MM.1S (cell line): ENCODE measurements at regions not wholly inside any gene's neighbourhood (a gene's known extent, or its start where the extent isn't known, plus 50 kb on each side); places are given as distances from the start of the nearest gene placed in this dataset.
"Not testable (repeated sequence)": the region's sequence is repeated elsewhere in the genome, so short reads cannot be mapped to it uniquely, and the experiment has no call there.

Source experiments
- DNase-seq: peaks from one replicate; pipeline ENCODE4 v3.0.0-alpha.2; 2015
- H2AFZ ChIP-seq: fragments of 300-600 bp; sonication (generic); 2 replicates; pipeline ENCODE4 v1.6.0; 2016; ENCODE audit warnings: antibody characterized with exemption, low read length
- H3F3A ChIP-seq: fragments of 300-600 bp; sonication (generic); 2 replicates; pipeline ENCODE4 v1.6.1; 2016; ENCODE audit warnings: mild to moderate bottlenecking, antibody characterized with exemption, low read length, moderate library complexity, mixed read lengths; ENCODE audit not compliant: insufficient read depth
- H3K27ac ChIP-seq: fragments of 300-600 bp; sonication (generic); 2 replicates; pipeline ENCODE4 v1.5.1; 2016; ENCODE audit warnings: mild to moderate bottlenecking, low read length
- H3K27me3 ChIP-seq: fragments of 300-600 bp; sonication (generic); replicated peaks from 2 replicates; pipeline ENCODE4 v1.6.0; 2016; ENCODE audit warnings: low read length; ENCODE audit not compliant: insufficient read depth
- H3K36me3 ChIP-seq: fragments of 300-600 bp; sonication (generic); replicated peaks from 2 replicates; pipeline ENCODE4 v1.6.1; 2016; ENCODE audit warnings: mild to moderate bottlenecking, low read length, mixed read lengths; ENCODE audit not compliant: insufficient read depth
- H3K4me1 ChIP-seq: fragments of 300-600 bp; sonication (generic); 2 replicates; pipeline ENCODE4 v1.6.1; 2016; ENCODE audit warnings: low read length, mixed read lengths
- H3K4me2 ChIP-seq: fragments of 300-600 bp; sonication (generic); 2 replicates; pipeline ENCODE4 v1.6.0; 2016; ENCODE audit warnings: low read depth, low read length
- H3K4me3 ChIP-seq: fragments of 300-600 bp; sonication (generic); 2 replicates; pipeline ENCODE4 v1.5.1; 2016; ENCODE audit warnings: low read length, mixed read lengths
- H3K79me2 ChIP-seq: fragments of 300-600 bp; sonication (generic); 2 replicates; pipeline ENCODE4 v1.6.1; 2016; ENCODE audit warnings: mixed run types, low read length, mixed read lengths
- H3K9ac ChIP-seq: fragments of 300-600 bp; sonication (generic); 2 replicates; pipeline ENCODE4 v1.6.1; 2016; ENCODE audit warnings: low read length, mixed read lengths
- H3K9me2 ChIP-seq: fragments of 300-600 bp; sonication (generic); replicated peaks from 2 replicates; pipeline ENCODE4 v1.6.1; 2016; ENCODE audit warnings: mild to moderate bottlenecking, low read length, mixed read lengths; ENCODE audit not compliant: insufficient read depth
- H3K9me3 ChIP-seq: fragments of 300-600 bp; sonication (generic); replicated peaks from 2 replicates; pipeline ENCODE4 v1.6.1; 2016; ENCODE audit warnings: mild to moderate bottlenecking, low read length, mixed read lengths; ENCODE audit not compliant: insufficient read depth
- H4K20me1 ChIP-seq: fragments of 300-600 bp; sonication (generic); 2 replicates; pipeline ENCODE4 v1.6.1; 2016; ENCODE audit warnings: mild to moderate bottlenecking, low read length, moderate library complexity, mixed read lengths; ENCODE audit not compliant: insufficient read depth
- EZH2 ChIP-seq: fragments of 300-600 bp; sonication (generic); optimal IDR thresholded peaks from 2 replicates; pipeline ENCODE3; 2017; ENCODE audit warnings: low read depth, mild to moderate bottlenecking, antibody characterized with exemption, low read length, mixed read lengths
- EZH2phosphoT487 ChIP-seq: fragments of 300-600 bp; sonication (generic); IDR thresholded peaks from 2 replicates; pipeline ENCODE4 v1.6.1; 2018; ENCODE audit warnings: antibody characterized with exemption, low read length
- TF ChIP-seq, protein P1 (sequence below): fragments of 300-600 bp; sonication (generic); IDR thresholded peaks from 2 replicates; pipeline ENCODE4 v1.5.1; 2016; ENCODE audit warnings: antibody characterized with exemption, low read length, mixed read lengths

GRCh38 chr14:21768116-21768874 is 94.7 kb upstream of the OR4E1 start:
- peak overlapping the region; percentile 50 for H3K4me2 ChIP-seq
- TF ChIP-seq EZH2: no peak
- TF ChIP-seq, protein P1, sequence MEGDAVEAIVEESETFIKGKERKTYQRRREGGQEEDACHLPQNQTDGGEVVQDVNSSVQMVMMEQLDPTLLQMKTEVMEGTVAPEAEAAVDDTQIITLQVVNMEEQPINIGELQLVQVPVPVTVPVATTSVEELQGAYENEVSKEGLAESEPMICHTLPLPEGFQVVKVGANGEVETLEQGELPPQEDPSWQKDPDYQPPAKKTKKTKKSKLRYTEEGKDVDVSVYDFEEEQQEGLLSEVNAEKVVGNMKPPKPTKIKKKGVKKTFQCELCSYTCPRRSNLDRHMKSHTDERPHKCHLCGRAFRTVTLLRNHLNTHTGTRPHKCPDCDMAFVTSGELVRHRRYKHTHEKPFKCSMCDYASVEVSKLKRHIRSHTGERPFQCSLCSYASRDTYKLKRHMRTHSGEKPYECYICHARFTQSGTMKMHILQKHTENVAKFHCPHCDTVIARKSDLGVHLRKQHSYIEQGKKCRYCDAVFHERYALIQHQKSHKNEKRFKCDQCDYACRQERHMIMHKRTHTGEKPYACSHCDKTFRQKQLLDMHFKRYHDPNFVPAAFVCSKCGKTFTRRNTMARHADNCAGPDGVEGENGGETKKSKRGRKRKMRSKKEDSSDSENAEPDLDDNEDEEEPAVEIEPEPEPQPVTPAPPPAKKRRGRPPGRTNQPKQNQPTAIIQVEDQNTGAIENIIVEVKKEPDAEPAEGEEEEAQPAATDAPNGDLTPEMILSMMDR: peak; percentile 53
- no peaks in the 10 kb centered on the region for H3K79me2 ChIP-seq
- no peaks in the 10 kb centered on the region for H4K20me1 ChIP-seq
- peaks cover 12% of the 10 kb centered on the region for H3K4me1 ChIP-seq
- no peak overlapping the region for H3K4me3 ChIP-seq
- no peaks in the 10 kb centered on the region for H3K9me2 ChIP-seq
- H3K9ac ChIP-seq: peak overlapping the region; percentile 31; the same call in 1 of the 2 replicates
- H3K36me3 ChIP-seq: no peaks in the 10 kb centered on the region
- H3K27me3 ChIP-seq: no peaks in the 10 kb centered on the region
- DNase-seq: peak; percentile 79
- H3K27ac ChIP-seq: peak overlapping the region; percentile 76
- no peaks in the 10 kb centered on the region for H3K9me3 ChIP-seq
- H3F3A ChIP-seq: peaks cover 9% of the 10 kb centered on the region; the same call in 1 of the 2 replicates
- peak overlapping the region; percentile 76 for H2AFZ ChIP-seq

- H3K9ac ChIP-seq, H3K36me3 ChIP-seq, H3K27ac ChIP-seq, H3K9me2 ChIP-seq, H2AFZ ChIP-seq, DNase-seq, H3K4me2 ChIP-seq, H3K9me3 ChIP-seq, H3K27me3 ChIP-seq, H4K20me1 ChIP-seq, H3K79me2 ChIP-seq, H3F3A ChIP-seq, H3K4me1 ChIP-seq, H3K4me3 ChIP-seq: not testable (repeated sequence)
Measured at GRCh38 chr14:21760360-21760759, 86.7 kb upstream of the OR4E1 start.

- Histone ChIP-seq H3K27me3 (no peaks in the 10 kb centered on the region), H2AFZ (peak overlapping the region; percentile 61), H3K9me2 (no peaks in the 10 kb centered on the region), H3K4me2 (peak overlapping the region; percentile 66), H3K27ac (peak overlapping the region; percentile 35; the same call in 1 of the 2 replicates), H3K79me2 (no peaks in the 10 kb centered on the region), H4K20me1 (no peaks in the 10 kb centered on the region), H3K9me3 (no peaks in the 10 kb centered on the region), H3K36me3 (no peaks in the 10 kb centered on the region), H3F3A (peaks cover 5% of the 10 kb centered on the region; the same call in 1 of the 2 replicates), H3K4me3 (peak overlapping the region; percentile 49), H3K4me1 (no peaks in the 10 kb centered on the region), H3K9ac (peak overlapping the region; percentile 28; the same call in 1 of the 2 replicates)
- TF ChIP-seq, protein P1: no peak
- TF ChIP-seq EZH2phosphoT487: no peak
- TF ChIP-seq EZH2: no peak
- peak; percentile 55 for DNase-seq
Measured at GRCh38 chr14:21749306-21749868, 75.8 kb upstream of the OR4E1 start.

DNA sequence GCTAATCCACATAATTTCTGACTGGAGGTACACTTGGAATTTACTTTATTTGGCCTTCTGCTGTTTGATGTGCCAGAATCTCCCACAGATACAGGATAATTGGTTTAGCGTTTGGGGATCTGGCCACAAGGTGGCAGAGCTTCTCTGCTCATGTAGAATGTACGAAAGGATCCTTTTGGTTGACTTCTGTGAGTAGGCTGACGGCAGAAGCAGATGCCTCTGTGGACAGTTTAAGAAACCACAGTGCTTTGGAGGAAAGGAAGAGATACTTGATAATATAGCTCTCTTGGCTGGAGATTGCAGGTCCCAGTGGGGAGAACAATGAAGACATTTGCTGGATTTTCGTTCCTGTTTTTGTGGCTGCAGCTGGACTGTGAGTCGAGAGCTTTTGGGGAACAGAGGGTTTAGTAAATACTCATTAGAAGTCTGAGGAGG is 75.3 kb upstream of the OR4E1 start:
- Histone ChIP-seq H3K79me2 (no peaks in the 10 kb centered on the region), H3K9me2 (no peaks in the 10 kb centered on the region), H2AFZ (peak overlapping the region; percentile 61), H3K36me3 (no peaks in the 10 kb centered on the region), H3K27me3 (no peaks in the 10 kb centered on the region), H3K4me1 (no peaks in the 10 kb centered on the region), H3K9me3 (no peaks in the 10 kb centered on the region), H3K9ac (peak overlapping the region; percentile 28; the same call in 1 of the 2 replicates), H3K4me2 (peak overlapping the region; percentile 66), H3K4me3 (peak overlapping the region; percentile 49), H3F3A (peaks cover 5% of the 10 kb centered on the region; the same call in 1 of the 2 replicates), H4K20me1 (no peaks in the 10 kb centered on the region), H3K27ac (peak overlapping the region; percentile 35; the same call in 1 of the 2 replicates)
- DNase-seq: peak; percentile 69
- no peak for TF ChIP-seq EZH2phosphoT487
- TF ChIP-seq, protein P1: peak; percentile 64
